Cardiac fibroblast (primary cell): ENCODE measurements at regions not wholly inside any gene's neighbourhood (a gene's known extent, or its start where the extent isn't known, plus 50 kb on each side); places are given as distances from the start of the nearest gene placed in this dataset.

ENCODE experiments used
- DNase-seq, 2 donors: peaks; one replicate each; pipeline versions ENCODE4 v3.0.0 to v3.0.0-alpha.2; 2010; ENCODE audit warnings: low read depth in 2 of 2
- H3K4me3 ChIP-seq, 2 donors: replicated peaks in 1 of 2; 1 replicate in 1 of 2; 2 replicates in 1 of 2; pipeline ENCODE4 v1.5.1; 2011; ENCODE audit warnings: low read depth in 2 of 2, low read length in 2 of 2, mild to moderate bottlenecking in 2 of 2, moderate library complexity in 1 of 2
- CTCF ChIP-seq: IDR thresholded peaks from one replicate; pipeline ENCODE4 v1.5.1; 2011; ENCODE audit warnings: low read depth, mild to moderate bottlenecking, low read length, inconsistent platforms

- peak; percentile 55 to 69 for DNase-seq
- H3K4me3 ChIP-seq: no peak overlapping the region
- no peak for TF ChIP-seq CTCF
Measured at GRCh38 chr22:22076932-22077703, 94.5 kb upstream of the TOP3B start.

GRCh38 chr22:22076361-22076760, 93.8 kb upstream of the TOP3B start:
- no peak for DNase-seq
- no peak overlapping the region for H3K4me3 ChIP-seq
- no peak for TF ChIP-seq CTCF

- no peak for DNase-seq
- no peak overlapping the region for H3K4me3 ChIP-seq
Measured at GRCh38 chr22:22075382-22076163, 93.0 kb upstream of the TOP3B start.

GRCh38 chr22:22074634-22075381, 92.2 kb upstream of the TOP3B start:
- H3K4me3 ChIP-seq: no peak overlapping the region
- TF ChIP-seq CTCF: no peak
- DNase-seq: peak in 1 of 2 donors; percentile 21

More at GRCh38 chr22:22075382-22076163, 93.0 kb upstream of the TOP3B start:
- no peak for TF ChIP-seq CTCF

- no peak for TF ChIP-seq CTCF
- no peak for DNase-seq
- H3K4me3 ChIP-seq: no peak overlapping the region
Measured at GRCh38 chr22:22073769-22074561, 91.4 kb upstream of the TOP3B start.
